ENCODE measurements at regions not wholly inside any gene's neighbourhood (a gene's known extent, or its start where the extent isn't known, plus 50 kb on each side); places are given as distances from the start of the nearest gene placed in this dataset.

GRCh38 chr11:87628026-87628580 lies 547.1 kb downstream of the RAB38 start:
- TF ChIP-seq, protein P1, sequence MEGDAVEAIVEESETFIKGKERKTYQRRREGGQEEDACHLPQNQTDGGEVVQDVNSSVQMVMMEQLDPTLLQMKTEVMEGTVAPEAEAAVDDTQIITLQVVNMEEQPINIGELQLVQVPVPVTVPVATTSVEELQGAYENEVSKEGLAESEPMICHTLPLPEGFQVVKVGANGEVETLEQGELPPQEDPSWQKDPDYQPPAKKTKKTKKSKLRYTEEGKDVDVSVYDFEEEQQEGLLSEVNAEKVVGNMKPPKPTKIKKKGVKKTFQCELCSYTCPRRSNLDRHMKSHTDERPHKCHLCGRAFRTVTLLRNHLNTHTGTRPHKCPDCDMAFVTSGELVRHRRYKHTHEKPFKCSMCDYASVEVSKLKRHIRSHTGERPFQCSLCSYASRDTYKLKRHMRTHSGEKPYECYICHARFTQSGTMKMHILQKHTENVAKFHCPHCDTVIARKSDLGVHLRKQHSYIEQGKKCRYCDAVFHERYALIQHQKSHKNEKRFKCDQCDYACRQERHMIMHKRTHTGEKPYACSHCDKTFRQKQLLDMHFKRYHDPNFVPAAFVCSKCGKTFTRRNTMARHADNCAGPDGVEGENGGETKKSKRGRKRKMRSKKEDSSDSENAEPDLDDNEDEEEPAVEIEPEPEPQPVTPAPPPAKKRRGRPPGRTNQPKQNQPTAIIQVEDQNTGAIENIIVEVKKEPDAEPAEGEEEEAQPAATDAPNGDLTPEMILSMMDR (IDR thresholded peaks at IDR 0.05) = no peak

DNA sequence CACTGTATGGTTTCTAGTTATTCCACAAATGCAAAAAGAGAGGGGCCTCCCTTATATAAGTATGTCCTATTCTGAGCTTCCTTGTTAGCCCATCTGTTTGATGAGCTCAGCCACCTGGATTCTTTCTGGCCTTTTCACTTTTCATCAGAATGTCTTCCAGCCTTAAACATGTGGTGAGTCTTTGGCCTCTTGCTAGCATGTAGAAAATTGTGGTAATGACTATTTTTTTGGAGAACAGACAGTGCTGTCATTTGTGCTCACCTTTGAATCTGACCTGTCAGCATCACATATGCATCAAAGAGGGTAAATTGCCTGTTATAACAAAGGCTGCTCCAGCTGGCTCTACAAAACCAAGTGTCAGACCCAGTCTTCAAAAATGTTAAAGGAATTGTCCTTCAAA lies 558.7 kb downstream of the RAB38 start:
- TF ChIP-seq, protein P1 (IDR thresholded peaks at IDR 0.05) = no peak

GRCh38 chr11:87604350-87604749 lies 566.6 kb downstream of the TMEM135 start:
- TF ChIP-seq, protein P1 (IDR thresholded peaks at IDR 0.05) = no peak

GRCh38 chr11:87603887-87604286 lies 566.2 kb downstream of the TMEM135 start:
- TF ChIP-seq, protein P1 (IDR thresholded peaks at IDR 0.05) = no peak

DNA sequence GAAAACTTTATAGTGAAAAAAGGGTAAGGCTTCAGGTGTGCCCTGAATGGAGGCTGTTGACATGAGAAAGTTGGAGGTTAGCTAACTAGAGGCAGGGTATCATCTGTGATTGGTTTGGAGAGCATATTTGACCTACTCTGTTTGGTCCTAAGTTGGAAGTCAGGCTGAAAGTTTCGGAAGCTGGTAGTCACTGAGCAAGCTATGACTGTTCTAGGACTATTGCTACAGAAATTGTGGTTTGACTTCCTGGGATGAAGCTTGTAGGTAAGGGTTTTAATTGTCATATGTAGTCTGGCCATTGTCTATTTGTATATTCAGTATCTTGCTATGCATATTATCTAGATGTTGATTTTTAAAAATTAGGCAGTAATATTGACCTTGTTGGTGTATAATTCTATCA lies 565.0 kb downstream of the TMEM135 start:
- TF ChIP-seq, protein P1 (IDR thresholded peaks at IDR 0.05) = no peak

DNA sequence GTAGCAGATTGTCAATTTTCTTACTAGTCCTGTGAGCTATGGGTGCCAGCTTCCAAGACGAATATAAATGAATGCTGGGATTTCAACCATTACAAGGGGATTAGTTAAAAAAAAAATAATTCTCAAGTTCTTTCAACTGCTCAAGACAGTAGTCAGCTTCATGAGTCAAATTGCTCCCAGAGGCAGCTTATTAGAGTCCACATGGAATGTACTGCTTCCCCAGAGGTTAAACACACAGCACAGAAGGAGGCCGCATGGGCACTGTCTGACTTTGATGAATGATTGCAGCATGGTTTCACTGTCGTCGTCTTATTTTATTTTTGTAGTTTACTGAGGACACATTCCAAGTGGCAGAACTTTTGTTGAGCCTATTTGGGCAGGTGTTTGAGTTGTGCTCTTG lies 563.2 kb downstream of the TMEM135 start:
- TF ChIP-seq, protein P1 (IDR thresholded peaks at IDR 0.05) = no peak

DNA sequence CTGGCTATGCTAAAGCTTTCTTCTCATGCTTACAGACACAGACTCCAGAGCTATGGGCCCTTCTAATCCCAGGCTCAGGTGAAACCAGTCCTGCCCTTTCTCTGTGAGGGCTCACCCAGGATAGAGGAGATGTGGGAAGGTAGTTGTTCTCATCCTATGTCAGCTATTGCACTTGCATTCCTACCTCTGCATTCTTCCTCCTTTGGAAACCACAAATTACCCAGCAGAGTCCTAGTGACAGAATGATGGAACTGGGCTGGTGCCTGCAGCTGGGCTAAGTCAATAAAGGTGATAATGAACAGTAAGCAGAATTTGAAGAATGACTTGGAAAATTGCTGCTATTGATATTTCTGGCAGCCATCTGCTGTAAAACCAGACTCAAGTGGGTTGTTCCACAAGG lies 560.0 kb downstream of the TMEM135 start:
- TF ChIP-seq, protein P1 (IDR thresholded peaks at IDR 0.05) = no peak

DNA sequence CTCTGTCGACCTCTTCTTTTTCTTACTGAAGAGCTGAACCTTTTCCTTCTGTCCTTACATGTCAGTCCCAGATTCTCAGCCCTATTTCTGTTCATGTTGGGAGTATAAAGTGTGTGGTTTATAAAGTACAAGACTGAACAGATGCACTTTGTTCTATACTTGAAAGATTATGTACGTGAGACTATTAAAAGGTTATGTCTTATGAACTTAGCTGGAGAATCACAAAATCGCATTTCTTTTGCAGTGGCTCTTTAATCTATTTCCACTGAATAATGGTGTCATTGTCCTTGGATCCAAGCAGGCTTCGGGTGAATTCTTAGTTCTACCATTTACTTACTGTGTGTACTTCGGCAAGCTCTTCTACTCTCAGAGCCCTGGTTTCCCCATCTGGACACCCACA lies 558.4 kb downstream of the TMEM135 start:
- TF ChIP-seq, protein P1 (IDR thresholded peaks at IDR 0.05) = no peak

All from LNCAP (cell line).